ENCODE measurements at regions not wholly inside any gene's neighbourhood (a gene's known extent, or its start where the extent isn't known, plus 50 kb on each side); places are given as distances from the start of the nearest gene placed in this dataset.

- peak; percentile 11 for DNase-seq (ENCODE audit: low spot score)
- Histone ChIP-seq H3K4me1 (ENCODE audit: insufficient read depth, low read length, poor library complexity, severe bottlenecking) (no peaks in the 10 kb centered on the region), H3K4me3 (ENCODE audit: low read depth, low read length, poor library complexity, severe bottlenecking) (no peak overlapping the region), H3K27me3 (replicated peaks; ENCODE audit: insufficient read depth, low read depth, low read length, poor library complexity) (no peaks in the 10 kb centered on the region), H3K36me3 (ENCODE audit: insufficient read depth, low read length, poor library complexity, severe bottlenecking) (no peaks in the 10 kb centered on the region), H3K27ac (ENCODE audit: low read depth, low read length, poor library complexity, severe bottlenecking) (no peak overlapping the region), H3K9me3 (ENCODE audit: low read depth, low read length, poor library complexity, severe bottlenecking) (peaks cover 7% of the 10 kb centered on the region)
- no peak for TF ChIP-seq EZH2 (IDR thresholded peaks at IDR 0.05; ENCODE audit: borderline replicate concordance, low read depth, low read length, poor library complexity, severe bottlenecking)
- TF ChIP-seq, protein P1, sequence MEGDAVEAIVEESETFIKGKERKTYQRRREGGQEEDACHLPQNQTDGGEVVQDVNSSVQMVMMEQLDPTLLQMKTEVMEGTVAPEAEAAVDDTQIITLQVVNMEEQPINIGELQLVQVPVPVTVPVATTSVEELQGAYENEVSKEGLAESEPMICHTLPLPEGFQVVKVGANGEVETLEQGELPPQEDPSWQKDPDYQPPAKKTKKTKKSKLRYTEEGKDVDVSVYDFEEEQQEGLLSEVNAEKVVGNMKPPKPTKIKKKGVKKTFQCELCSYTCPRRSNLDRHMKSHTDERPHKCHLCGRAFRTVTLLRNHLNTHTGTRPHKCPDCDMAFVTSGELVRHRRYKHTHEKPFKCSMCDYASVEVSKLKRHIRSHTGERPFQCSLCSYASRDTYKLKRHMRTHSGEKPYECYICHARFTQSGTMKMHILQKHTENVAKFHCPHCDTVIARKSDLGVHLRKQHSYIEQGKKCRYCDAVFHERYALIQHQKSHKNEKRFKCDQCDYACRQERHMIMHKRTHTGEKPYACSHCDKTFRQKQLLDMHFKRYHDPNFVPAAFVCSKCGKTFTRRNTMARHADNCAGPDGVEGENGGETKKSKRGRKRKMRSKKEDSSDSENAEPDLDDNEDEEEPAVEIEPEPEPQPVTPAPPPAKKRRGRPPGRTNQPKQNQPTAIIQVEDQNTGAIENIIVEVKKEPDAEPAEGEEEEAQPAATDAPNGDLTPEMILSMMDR (conservative IDR thresholded peaks at IDR 0.05; ENCODE audit: low read depth, low read length): no peak
- ChIA-PET CTCF (no interaction called here), POLR2A (ENCODE audit: low non-redundant PET) (no interaction called here)
- BruUV-seq (replicated peaks): no TSS peak
- intact Hi-C loops (cut with micrococcal nuclease; ENCODE audit: unreplicated experiment): no loop called here
Measured at GRCh38 chrX:1072637-1073377, 139.6 kb downstream of the CRLF2 start.

DNA sequence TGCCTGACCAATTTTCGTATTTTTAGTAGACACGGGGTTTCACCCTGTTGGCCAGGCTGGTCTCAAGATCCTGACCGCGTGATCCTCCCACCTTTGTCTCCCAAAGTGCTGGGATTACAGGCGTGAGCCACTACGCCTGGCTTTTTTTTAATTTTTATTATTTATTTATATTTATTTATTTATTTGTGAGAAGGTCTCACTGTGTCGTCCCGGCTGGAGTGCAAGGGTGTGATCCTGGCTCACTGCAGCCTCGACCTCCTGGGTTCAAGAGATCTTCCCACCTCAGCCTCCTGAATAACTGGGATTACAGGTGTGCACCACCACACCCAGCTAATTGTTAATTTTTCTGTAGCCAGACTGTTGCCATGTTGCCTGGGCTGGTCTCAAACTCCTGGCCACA lies 141.1 kb downstream of the CRLF2 start:
- Histone ChIP-seq H3K36me3 (ENCODE audit: insufficient read depth, low read length, poor library complexity, severe bottlenecking) (no peaks in the 10 kb centered on the region), H3K9me3 (ENCODE audit: low read depth, low read length, poor library complexity, severe bottlenecking) (peaks cover 7% of the 10 kb centered on the region), H3K27me3 (replicated peaks; ENCODE audit: insufficient read depth, low read depth, low read length, poor library complexity) (no peaks in the 10 kb centered on the region), H3K4me3 (ENCODE audit: low read depth, low read length, poor library complexity, severe bottlenecking) (no peak overlapping the region), H3K27ac (ENCODE audit: low read depth, low read length, poor library complexity, severe bottlenecking) (no peak overlapping the region), H3K4me1 (ENCODE audit: insufficient read depth, low read length, poor library complexity, severe bottlenecking) (no peaks in the 10 kb centered on the region)
- TF ChIP-seq, protein P1 (conservative IDR thresholded peaks at IDR 0.05; ENCODE audit: low read depth, low read length): no peak
- TF ChIP-seq EZH2 (IDR thresholded peaks at IDR 0.05; ENCODE audit: borderline replicate concordance, low read depth, low read length, poor library complexity, severe bottlenecking): no peak
- DNase-seq (ENCODE audit: low spot score): no peak
- no TSS peak for BruUV-seq (replicated peaks)
- intact Hi-C loops (cut with micrococcal nuclease; ENCODE audit: unreplicated experiment): no loop called here
- CTCF ChIA-PET: no interaction called here
- POLR2A ChIA-PET (ENCODE audit: low non-redundant PET): no interaction called here

DNA sequence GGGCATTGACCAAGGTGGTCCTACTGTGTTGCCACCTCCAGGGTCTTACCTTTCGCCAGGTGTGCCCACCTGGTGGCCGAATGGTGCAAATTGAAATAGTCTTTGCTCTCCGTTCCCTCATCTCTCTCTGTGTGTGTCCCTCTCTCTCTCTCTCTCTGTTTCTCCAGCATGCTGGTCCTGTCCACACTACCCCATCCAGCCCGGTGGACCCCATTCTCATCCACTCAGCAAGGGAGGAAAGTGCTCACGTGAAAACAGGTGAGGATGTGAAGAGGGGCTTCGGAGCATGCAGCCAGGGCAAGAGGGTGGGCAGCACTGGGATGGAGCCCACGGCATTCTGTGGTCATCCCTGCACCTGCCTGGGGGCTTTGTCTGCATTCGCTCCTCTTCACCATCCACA lies 150.1 kb downstream of the CRLF2 start:
- H3K4me1 ChIP-seq (ENCODE audit: insufficient read depth, low read length, poor library complexity, severe bottlenecking): no peaks in the 10 kb centered on the region
- peaks cover 22% of the 10 kb centered on the region for H3K9me3 ChIP-seq (ENCODE audit: low read depth, low read length, poor library complexity, severe bottlenecking)
- POLR2A ChIA-PET (ENCODE audit: low non-redundant PET): no interaction called here
- no TSS peak for BruUV-seq (replicated peaks)
- intact Hi-C loops (cut with micrococcal nuclease; ENCODE audit: unreplicated experiment): no loop called here
- DNase-seq (ENCODE audit: low spot score): no peak
- CTCF ChIA-PET: no interaction called here
- H3K27me3 ChIP-seq (replicated peaks; ENCODE audit: insufficient read depth, low read depth, low read length, poor library complexity): no peaks in the 10 kb centered on the region
- H3K4me3 ChIP-seq (ENCODE audit: low read depth, low read length, poor library complexity, severe bottlenecking): no peak overlapping the region
- H3K36me3 ChIP-seq (ENCODE audit: insufficient read depth, low read length, poor library complexity, severe bottlenecking): no peaks in the 10 kb centered on the region
- no peak for TF ChIP-seq EZH2 (IDR thresholded peaks at IDR 0.05; ENCODE audit: borderline replicate concordance, low read depth, low read length, poor library complexity, severe bottlenecking)
- TF ChIP-seq, protein P1 (conservative IDR thresholded peaks at IDR 0.05; ENCODE audit: low read depth, low read length): no peak
- H3K27ac ChIP-seq (ENCODE audit: low read depth, low read length, poor library complexity, severe bottlenecking): no peak overlapping the region

All from A673 (cell line).